OCI-LY1 (cell line): ENCODE measurements at regions not wholly inside any gene's neighbourhood (a gene's known extent, or its start where the extent isn't known, plus 50 kb on each side); places are given as distances from the start of the nearest gene placed in this dataset.

Source experiments
- EZH2 ChIP-seq: fragments of 200-600 bp; sonication (generic), shearing (Covaris generic); IDR thresholded peaks from 2 replicates; pipeline ENCODE4 v1.8.0; 2017; ENCODE audit warnings: borderline replicate concordance, mixed run types, mild to moderate bottlenecking, antibody characterized with exemption, low read length, moderate library complexity, mixed read lengths
- TF ChIP-seq, protein P1 (sequence below): fragments of 200-600 bp; sonication (generic), shearing (Covaris generic); IDR thresholded peaks from 2 replicates; pipeline ENCODE4 v1.5.1; 2017; ENCODE audit warnings: mild to moderate bottlenecking, antibody characterized with exemption, low read length, moderate library complexity, mixed read lengths

DNA sequence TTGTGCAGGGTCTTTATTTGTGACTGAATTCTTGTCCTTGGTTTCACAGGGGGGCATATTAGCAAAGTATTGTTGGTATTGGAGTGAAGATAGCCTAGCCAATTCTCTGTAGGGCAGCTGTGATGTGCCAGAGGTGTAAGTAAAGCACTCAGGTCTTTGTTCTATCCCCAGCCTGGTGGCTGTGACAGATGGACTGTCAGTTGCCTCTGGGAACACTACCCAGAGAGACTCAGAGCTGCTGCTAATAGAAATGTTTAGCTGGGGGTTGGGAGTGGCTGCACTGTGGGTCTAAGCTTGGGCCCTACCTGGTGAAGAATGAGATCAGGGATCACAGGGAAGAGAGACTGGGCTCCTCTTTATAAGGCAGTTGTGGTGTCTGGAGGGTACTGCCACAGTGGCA is 1006.5 kb upstream of the TYRP1 start:
- TF ChIP-seq, protein P1, sequence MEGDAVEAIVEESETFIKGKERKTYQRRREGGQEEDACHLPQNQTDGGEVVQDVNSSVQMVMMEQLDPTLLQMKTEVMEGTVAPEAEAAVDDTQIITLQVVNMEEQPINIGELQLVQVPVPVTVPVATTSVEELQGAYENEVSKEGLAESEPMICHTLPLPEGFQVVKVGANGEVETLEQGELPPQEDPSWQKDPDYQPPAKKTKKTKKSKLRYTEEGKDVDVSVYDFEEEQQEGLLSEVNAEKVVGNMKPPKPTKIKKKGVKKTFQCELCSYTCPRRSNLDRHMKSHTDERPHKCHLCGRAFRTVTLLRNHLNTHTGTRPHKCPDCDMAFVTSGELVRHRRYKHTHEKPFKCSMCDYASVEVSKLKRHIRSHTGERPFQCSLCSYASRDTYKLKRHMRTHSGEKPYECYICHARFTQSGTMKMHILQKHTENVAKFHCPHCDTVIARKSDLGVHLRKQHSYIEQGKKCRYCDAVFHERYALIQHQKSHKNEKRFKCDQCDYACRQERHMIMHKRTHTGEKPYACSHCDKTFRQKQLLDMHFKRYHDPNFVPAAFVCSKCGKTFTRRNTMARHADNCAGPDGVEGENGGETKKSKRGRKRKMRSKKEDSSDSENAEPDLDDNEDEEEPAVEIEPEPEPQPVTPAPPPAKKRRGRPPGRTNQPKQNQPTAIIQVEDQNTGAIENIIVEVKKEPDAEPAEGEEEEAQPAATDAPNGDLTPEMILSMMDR: no peak
- TF ChIP-seq EZH2: no peak
